ENCODE measurements at regions not wholly inside any gene's neighbourhood (a gene's known extent, or its start where the extent isn't known, plus 50 kb on each side); places are given as distances from the start of the nearest gene placed in this dataset.

- no peak for ATAC-seq
- intact Hi-C loops (cut with micrococcal nuclease) = no loop called here
Observed at GRCh38 chr10:120960725-120961124, 109.6 kb downstream of the WDR11 start.

GRCh38 chr10:120961795-120962755 lies 110.9 kb downstream of the WDR11 start:
- DNase-seq (no peak), ATAC-seq (peak; percentile 41)
- intact Hi-C loops (cut with micrococcal nuclease) = no loop called here

More at GRCh38 chr10:120960725-120961124, 109.6 kb downstream of the WDR11 start:
- DNase-seq = no peak

- ATAC-seq (no peak), DNase-seq (no peak)
- intact Hi-C loops (cut with micrococcal nuclease) = no loop called here
Observed at GRCh38 chr10:120962756-120963593, 111.8 kb downstream of the WDR11 start.

GRCh38 chr10:120963594-120964220 lies 112.5 kb downstream of the WDR11 start:
- intact Hi-C loops (cut with micrococcal nuclease) = no loop called here
- no peak for ATAC-seq

GRCh38 chr10:120966657-120967045 lies 115.5 kb downstream of the WDR11 start:
- DNase-seq = no peak
- intact Hi-C loops (cut with micrococcal nuclease) = no loop called here
- ATAC-seq = no peak

More at GRCh38 chr10:120963594-120964220, 112.5 kb downstream of the WDR11 start:
- DNase-seq = no peak

GRCh38 chr10:120969219-120969645 lies 118.1 kb downstream of the WDR11 start:
- intact Hi-C loops (cut with micrococcal nuclease) = no loop called here
- no peak for DNase-seq
- no peak for ATAC-seq

GRCh38 chr10:120970595-120971529 lies 119.7 kb downstream of the WDR11 start:
- intact Hi-C loops (cut with micrococcal nuclease) = no loop called here
- ATAC-seq (no peak), DNase-seq (no peak)

- intact Hi-C loops (cut with micrococcal nuclease) = no loop called here
- DNase-seq = no peak
- ATAC-seq = no peak
Observed at GRCh38 chr10:120971671-120972070, 120.5 kb downstream of the WDR11 start.

- intact Hi-C loops (cut with micrococcal nuclease) = no loop called here
- no peak for DNase-seq
- ATAC-seq = no peak
Observed at GRCh38 chr10:120972259-120972658, 121.1 kb downstream of the WDR11 start.

- DNase-seq (no peak), ATAC-seq (no peak)
- intact Hi-C loops (cut with micrococcal nuclease) = no loop called here
Observed at GRCh38 chr10:120975072-120975867, 124.1 kb downstream of the WDR11 start.

GRCh38 chr10:120975868-120976225 lies 124.7 kb downstream of the WDR11 start:
- no peak for DNase-seq
- ATAC-seq = no peak
- intact Hi-C loops (cut with micrococcal nuclease) = no loop called here

- intact Hi-C loops (cut with micrococcal nuclease) = no loop called here
- DNase-seq (no peak), ATAC-seq (no peak)
Observed at GRCh38 chr10:120977897-120978296, 126.7 kb downstream of the WDR11 start.

GRCh38 chr10:120978589-120979252 lies 127.6 kb downstream of the WDR11 start:
- DNase-seq = no peak
- ATAC-seq = no peak
- intact Hi-C loops (cut with micrococcal nuclease) = no loop called here

- intact Hi-C loops (cut with micrococcal nuclease) = no loop called here
- DNase-seq (no peak), ATAC-seq (peak; percentile 58)
Observed at GRCh38 chr10:120979435-120980278, 128.5 kb downstream of the WDR11 start.

GRCh38 chr10:120980279-120981255 lies 129.4 kb downstream of the WDR11 start:
- DNase-seq = no peak
- ATAC-seq = no peak
- intact Hi-C loops (cut with micrococcal nuclease) = no loop called here
